ENCODE measurements at regions not wholly inside any gene's neighbourhood (a gene's known extent, or its start where the extent isn't known, plus 50 kb on each side); places are given as distances from the start of the nearest gene placed in this dataset.

GRCh38 chr14:94889520-94890312 is 119.8 kb upstream of the GSC start:
- no peak for TF ChIP-seq CTCF (IDR thresholded peaks at IDR 0.05; ENCODE audit: borderline replicate concordance)
- intact Hi-C loops (cut with micrococcal nuclease) = no loop called here
- Histone ChIP-seq H3K27ac (replicated peaks) (no peak overlapping the region), H3K4me3 (no peak overlapping the region), H3K27me3 (ENCODE audit: low read depth) (peaks cover 88% of the 10 kb centered on the region), H3K9me3 (replicated peaks) (no peaks in the 10 kb centered on the region), H3K36me3 (no peaks in the 10 kb centered on the region), H3K4me1 (no peaks in the 10 kb centered on the region)
- DNase-seq = no peak

- intact Hi-C loops (cut with micrococcal nuclease) = no loop called here
- Histone ChIP-seq H3K27ac (replicated peaks) (no peak overlapping the region), H3K27me3 (ENCODE audit: low read depth) (peaks cover 87% of the 10 kb centered on the region), H3K9me3 (replicated peaks) (no peaks in the 10 kb centered on the region), H3K4me1 (no peaks in the 10 kb centered on the region), H3K36me3 (no peaks in the 10 kb centered on the region), H3K4me3 (no peak overlapping the region)
- no peak for DNase-seq
- TF ChIP-seq CTCF (IDR thresholded peaks at IDR 0.05; ENCODE audit: borderline replicate concordance) = no peak
Observed at GRCh38 chr14:94888121-94888520, 118.2 kb upstream of the GSC start.

- H3K36me3 ChIP-seq = no peaks in the 10 kb centered on the region
- intact Hi-C loops (cut with micrococcal nuclease) = no loop called here
- H3K27ac ChIP-seq (replicated peaks) = no peak overlapping the region
- DNase-seq = no peak
- no peak for TF ChIP-seq CTCF (IDR thresholded peaks at IDR 0.05; ENCODE audit: borderline replicate concordance)
- no peak overlapping the region for H3K4me3 ChIP-seq
- H3K9me3 ChIP-seq (replicated peaks) = no peaks in the 10 kb centered on the region
- H3K4me1 ChIP-seq = no peaks in the 10 kb centered on the region
- H3K27me3 ChIP-seq (ENCODE audit: low read depth) = peaks cover 87% of the 10 kb centered on the region
Observed at GRCh38 chr14:94887591-94887990, 117.7 kb upstream of the GSC start.

- Histone ChIP-seq H3K4me1 (no peaks in the 10 kb centered on the region), H3K36me3 (no peaks in the 10 kb centered on the region), H3K9me3 (replicated peaks) (no peaks in the 10 kb centered on the region), H3K4me3 (no peak overlapping the region), H3K27ac (replicated peaks) (no peak overlapping the region), H3K27me3 (ENCODE audit: low read depth) (peaks cover 83% of the 10 kb centered on the region)
- no peak for DNase-seq
- no peak for TF ChIP-seq CTCF (IDR thresholded peaks at IDR 0.05; ENCODE audit: borderline replicate concordance)
- intact Hi-C loops (cut with micrococcal nuclease) = no loop called here
Observed at GRCh38 chr14:94886931-94887330, 117.0 kb upstream of the GSC start.

- TF ChIP-seq CTCF (IDR thresholded peaks at IDR 0.05; ENCODE audit: borderline replicate concordance) = no peak
- DNase-seq = no peak
- Histone ChIP-seq H3K27me3 (ENCODE audit: low read depth) (peaks cover 74% of the 10 kb centered on the region), H3K4me3 (no peak overlapping the region), H3K4me1 (no peaks in the 10 kb centered on the region), H3K27ac (replicated peaks) (no peak overlapping the region), H3K9me3 (replicated peaks) (no peaks in the 10 kb centered on the region), H3K36me3 (no peaks in the 10 kb centered on the region)
- intact Hi-C loops (cut with micrococcal nuclease) = no loop called here
Observed at GRCh38 chr14:94885481-94886155, 115.7 kb upstream of the GSC start.

Measured in left ventricle myocardium inferior (tissue), 1 donor.